GM12892 (cell line): ENCODE measurements at regions not wholly inside any gene's neighbourhood (a gene's known extent, or its start where the extent isn't known, plus 50 kb on each side); places are given as distances from the start of the nearest gene placed in this dataset.

Source experiments
- DNase-seq: peaks from one replicate; pipeline ENCODE4 v3.0.0; 2011; ENCODE audit not compliant: insufficient read length
- FAIRE-seq: peaks from 2 replicates; lab custom pipeline; 2011; peaks lifted over from hg19 to GRCh38; lab: Jason Lieb, UNC
- POLR2A ChIP-seq: IDR thresholded peaks from 2 replicates; pipeline ENCODE4 v1.6.1; 2011; ENCODE audit warnings: low read depth, low read length, control low read depth
- POLR2AphosphoS5 ChIP-seq: IDR thresholded peaks from 2 replicates; pipeline ENCODE4 v1.6.1; 2011; ENCODE audit warnings: low read depth, low read length, control low read depth
- TAF1 ChIP-seq: IDR thresholded peaks from 2 replicates; pipeline ENCODE4 v1.6.1; 2011; ENCODE audit warnings: low read depth, mild to moderate bottlenecking, control low read depth, low read length, borderline replicate concordance

DNA sequence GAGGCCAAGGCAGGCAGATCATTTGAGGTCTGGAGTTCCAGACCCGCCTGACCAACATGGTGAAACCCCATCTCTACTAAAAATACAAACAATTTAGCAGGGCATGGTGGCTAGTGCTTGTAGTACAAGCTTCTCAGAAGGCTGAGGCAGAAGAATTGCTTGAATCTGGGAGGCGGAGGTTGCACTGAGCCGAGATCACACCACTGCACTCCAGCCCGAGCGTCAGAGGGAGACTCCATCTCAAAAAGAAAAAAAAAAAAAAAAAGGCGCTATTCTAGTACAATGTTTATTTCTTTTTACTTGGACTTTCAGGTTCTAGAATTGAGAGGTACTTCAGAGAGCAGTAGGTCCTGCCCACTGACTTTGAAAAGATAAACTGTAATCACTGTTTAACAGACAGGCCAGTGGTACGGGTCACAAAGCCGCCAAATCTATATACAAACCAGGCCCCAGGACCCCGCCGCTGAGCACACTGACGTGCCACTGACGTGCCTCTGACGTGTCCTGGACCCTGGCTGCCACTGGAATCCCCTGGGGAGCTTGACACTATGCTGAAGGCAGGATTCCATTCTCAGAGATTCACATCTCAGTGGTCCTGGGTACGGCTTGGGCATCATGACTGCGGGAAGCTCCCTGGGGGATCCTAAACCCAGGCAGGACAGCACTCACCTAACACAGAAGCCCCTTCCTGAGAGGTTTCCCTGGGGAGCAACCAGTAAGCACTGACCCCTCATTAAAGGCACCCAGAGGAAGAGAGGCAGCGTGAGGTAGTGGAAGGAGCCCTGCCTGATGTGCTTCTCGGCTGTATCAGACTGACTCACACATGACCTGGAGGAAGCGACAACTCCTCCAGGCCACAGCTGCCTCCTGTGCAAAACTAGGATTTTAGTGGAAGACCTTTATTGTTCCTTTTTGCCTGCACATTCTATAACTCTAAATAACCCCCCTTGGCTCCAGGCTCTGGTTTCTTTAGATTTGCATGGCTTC lies 197.8 kb upstream of the MEIS1 start:
- TF ChIP-seq POLR2AphosphoS5, result no peak
- TF ChIP-seq POLR2A, result no peak
- no peak for TF ChIP-seq TAF1
- DNase-seq (no peak), FAIRE-seq (no peak)

GRCh38 chr2:66236067-66236685 lies 198.7 kb upstream of the MEIS1 start:
- FAIRE-seq, result no peak
- TF ChIP-seq POLR2A (no peak), POLR2AphosphoS5 (no peak), TAF1 (no peak)
- DNase-seq, result no peak

DNA sequence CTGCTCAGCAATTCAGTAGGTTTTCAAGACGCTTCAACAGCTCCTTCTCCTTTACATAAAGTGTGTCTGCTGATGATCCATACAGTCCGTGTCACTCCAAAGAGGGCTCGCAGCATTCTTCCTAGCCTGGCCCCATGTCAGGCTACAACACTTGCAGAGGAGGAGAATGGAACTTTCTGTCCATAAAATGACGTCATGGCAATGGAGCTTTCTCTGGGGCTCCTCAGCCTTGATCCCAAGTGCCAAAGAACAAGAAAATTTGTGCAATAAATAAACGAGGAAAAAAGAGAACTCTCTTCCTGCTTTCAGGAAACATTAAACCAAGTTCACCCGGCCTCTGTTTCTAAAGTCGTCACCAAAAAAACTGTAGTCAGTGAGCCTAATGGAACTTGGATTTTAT lies 199.5 kb upstream of the MEIS1 start:
- FAIRE-seq, result no peak
- no peak for DNase-seq

GRCh38 chr2:66233981-66234380 lies 200.9 kb upstream of the MEIS1 start:
- FAIRE-seq (no peak), DNase-seq (no peak)
- no peak for TF ChIP-seq POLR2AphosphoS5

More for the DNA sequence above, 199.5 kb upstream of the MEIS1 start:
- TF ChIP-seq POLR2A (no peak), TAF1 (no peak), POLR2AphosphoS5 (no peak)

DNA sequence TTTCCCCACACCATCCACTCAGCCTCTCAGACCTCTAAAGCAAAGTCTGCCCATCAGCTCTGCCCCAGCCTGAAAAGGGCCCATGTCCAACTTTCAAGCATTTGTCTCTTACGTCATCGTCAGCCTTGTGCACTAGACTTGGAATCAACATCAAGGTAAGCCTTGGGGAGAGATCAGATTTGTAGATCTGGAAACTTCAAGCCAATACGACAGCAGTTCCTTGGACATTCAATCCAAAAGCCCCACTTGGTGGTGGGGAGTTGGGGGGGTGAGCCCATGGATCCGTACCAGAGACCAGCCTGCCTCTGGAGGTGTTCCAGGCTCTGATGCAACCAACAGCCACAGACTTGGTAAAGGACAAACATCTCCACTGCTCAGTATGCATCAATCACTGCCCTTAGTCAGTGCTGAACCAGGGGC lies 206.8 kb upstream of the MEIS1 start:
- no peak for DNase-seq
- no peak for FAIRE-seq
- no peak for TF ChIP-seq TAF1
- TF ChIP-seq POLR2A, result no peak
- TF ChIP-seq POLR2AphosphoS5, result no peak

DNA sequence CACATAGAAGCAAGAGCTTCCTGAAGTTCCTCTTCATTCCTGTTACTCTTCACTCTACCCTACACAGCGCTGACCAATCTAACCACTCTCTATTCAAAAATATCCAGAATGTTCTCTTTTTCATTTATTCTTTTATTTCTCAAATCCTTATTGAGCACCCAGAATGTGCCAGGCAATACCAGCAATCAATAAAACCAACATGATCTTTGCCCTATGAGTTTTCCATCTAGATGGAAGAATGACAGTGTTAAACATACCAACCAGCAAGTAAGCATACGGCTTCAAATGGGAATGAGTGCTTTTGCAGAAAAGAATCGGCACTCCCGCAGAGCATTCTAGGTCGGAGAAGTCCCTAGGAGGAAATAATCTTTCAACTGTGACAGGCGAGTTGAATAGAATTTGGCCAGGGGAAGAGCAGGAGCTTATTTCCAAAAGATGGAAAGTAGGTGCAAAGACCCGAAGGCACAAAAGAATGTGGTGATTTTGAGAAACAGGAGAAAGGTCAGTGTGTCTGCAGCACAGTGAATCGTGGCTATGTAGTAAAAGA lies 217.8 kb upstream of the MEIS1 start:
- TF ChIP-seq POLR2AphosphoS5 (no peak), TAF1 (no peak), POLR2A (no peak)
- DNase-seq (no peak), FAIRE-seq (no peak)

GRCh38 chr2:66212749-66213148 lies 222.2 kb upstream of the MEIS1 start:
- no peak for TF ChIP-seq POLR2AphosphoS5
- TF ChIP-seq TAF1, result no peak
- TF ChIP-seq POLR2A, result no peak
- FAIRE-seq (no peak), DNase-seq (no peak)

DNA sequence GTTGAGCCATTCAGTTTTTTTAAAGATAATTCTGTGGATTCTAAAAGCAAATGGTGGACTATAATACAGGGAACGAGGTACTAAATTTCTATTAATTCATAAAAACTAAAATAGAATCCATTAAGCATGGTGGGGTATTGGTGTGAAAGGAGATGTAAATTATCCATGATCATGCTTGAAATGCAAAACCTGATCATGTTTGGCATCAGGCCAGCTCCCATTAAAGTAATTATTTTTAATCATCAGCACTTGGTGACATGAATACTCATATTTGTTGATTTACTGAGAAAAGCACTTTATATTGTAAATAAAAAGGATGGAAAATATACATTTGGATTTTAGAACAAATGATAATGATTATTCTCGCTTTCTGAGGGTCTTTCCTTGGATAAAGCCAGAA lies 232.3 kb upstream of the MEIS1 start:
- no peak for DNase-seq
- no peak for FAIRE-seq
- no peak for TF ChIP-seq POLR2A
- no peak for TF ChIP-seq POLR2AphosphoS5
- no peak for TF ChIP-seq TAF1

- FAIRE-seq (no peak), DNase-seq (no peak)
- TF ChIP-seq TAF1 (no peak), POLR2A (no peak), POLR2AphosphoS5 (no peak)
Observed at GRCh38 chr2:66201242-66201641, 233.7 kb upstream of the MEIS1 start.

GRCh38 chr2:66198873-66199272 lies 236.1 kb upstream of the MEIS1 start:
- DNase-seq (no peak), FAIRE-seq (no peak)
- TF ChIP-seq TAF1 (no peak), POLR2A (no peak), POLR2AphosphoS5 (no peak)

- DNase-seq (no peak), FAIRE-seq (no peak)
- TF ChIP-seq POLR2AphosphoS5, result no peak
- no peak for TF ChIP-seq TAF1
- TF ChIP-seq POLR2A, result no peak
Observed at GRCh38 chr2:66192888-66193287, 242.0 kb upstream of the MEIS1 start.
